H9 (cell line): ENCODE measurements at regions not wholly inside any gene's neighbourhood (a gene's known extent, or its start where the extent isn't known, plus 50 kb on each side); places are given as distances from the start of the nearest gene placed in this dataset.

Experiments used
- DNase-seq: peaks from one replicate; pipeline ENCODE4 v3.0.0-alpha.2; 2017
- H2AFZ ChIP-seq: one replicate; pipeline ENCODE4 v1.6.1; 2013; ENCODE audit warnings: mild to moderate bottlenecking, low read length, control low read depth, moderate library complexity
- H2AK5ac ChIP-seq: 2 replicates; pipeline ENCODE4 v1.6.1; 2013; ENCODE audit warnings: low read length, control low read depth, mixed read lengths; ENCODE audit not compliant: insufficient read length
- H2BK120ac ChIP-seq: one replicate; pipeline ENCODE4 v1.6.1; 2013; ENCODE audit warnings: low read depth, mild to moderate bottlenecking, low read length, control low read depth, inconsistent platforms; ENCODE audit not compliant: poor library complexity, severe bottlenecking
- H2BK12ac ChIP-seq: 2 replicates; pipeline ENCODE4 v1.6.1; 2013; ENCODE audit warnings: low read length, control low read depth, mixed read lengths, low read depth; ENCODE audit not compliant: insufficient read length
- H2BK15ac ChIP-seq: 2 replicates; pipeline ENCODE4 v1.6.1; 2013; ENCODE audit warnings: low read depth, low read length, control low read depth
- H2BK20ac ChIP-seq: one replicate; pipeline ENCODE4 v1.6.1; 2013; ENCODE audit warnings: low read depth, mild to moderate bottlenecking, low read length, control low read depth, inconsistent platforms; ENCODE audit not compliant: poor library complexity, severe bottlenecking
- H2BK5ac ChIP-seq: 2 replicates; pipeline ENCODE4 v1.6.1; 2013; ENCODE audit warnings: low read length, control low read depth, mixed read lengths; ENCODE audit not compliant: insufficient read length
- H3K14ac ChIP-seq: 2 replicates; pipeline ENCODE4 v1.6.1; 2013; ENCODE audit warnings: low read length, control low read depth; ENCODE audit not compliant: insufficient read depth
- H3K18ac ChIP-seq: 2 replicates; pipeline ENCODE4 v1.6.1; 2013; ENCODE audit warnings: low read depth, mild to moderate bottlenecking, mixed read lengths, low read length, control low read depth; ENCODE audit not compliant: insufficient read length
- H3K23ac ChIP-seq: 2 replicates; pipeline ENCODE4 v1.6.1; 2013; ENCODE audit warnings: low read length, control low read depth, mixed read lengths, low read depth; ENCODE audit not compliant: insufficient read length
- H3K23me2 ChIP-seq: 2 replicates; pipeline ENCODE4 v1.6.1; 2013; ENCODE audit warnings: low read depth, mild to moderate bottlenecking, mixed read lengths, low read length, control low read depth; ENCODE audit not compliant: insufficient read length, poor library complexity, severe bottlenecking
- H3K27ac ChIP-seq: 2 replicates; pipeline ENCODE4 v1.5.1; 2013; ENCODE audit warnings: low read length, control low read depth, mixed read lengths, low read depth; ENCODE audit not compliant: insufficient read length
- H3K27me3 ChIP-seq: 2 replicates; pipeline ENCODE4 v1.6.1; 2013; ENCODE audit warnings: low read length, control low read depth, inconsistent platforms; ENCODE audit not compliant: insufficient read depth
- H3K4ac ChIP-seq: 2 replicates; pipeline ENCODE4 v1.6.1; 2013; ENCODE audit warnings: low read depth, mild to moderate bottlenecking, control low read depth, inconsistent platforms, low read length, moderate library complexity
- H3K4me1 ChIP-seq: 2 replicates; pipeline ENCODE4 v1.6.1; 2013; ENCODE audit warnings: low read length, control low read depth, inconsistent platforms; ENCODE audit not compliant: insufficient read depth
- H3K4me2 ChIP-seq: 2 replicates; pipeline ENCODE4 v1.6.1; 2013; ENCODE audit warnings: low read length, control low read depth, mixed read lengths; ENCODE audit not compliant: insufficient read length, insufficient read depth
- H3K56ac ChIP-seq: 2 replicates; pipeline ENCODE4 v1.6.1; 2013; ENCODE audit warnings: low read depth, mild to moderate bottlenecking, mixed read lengths, low read length, control low read depth; ENCODE audit not compliant: insufficient read length
- H3K79me1 ChIP-seq: 2 replicates; pipeline ENCODE4 v1.6.1; 2013; ENCODE audit warnings: low read depth, mild to moderate bottlenecking, moderate library complexity, low read length, control low read depth, inconsistent platforms; ENCODE audit not compliant: insufficient read depth, poor library complexity, severe bottlenecking
- H3K79me2 ChIP-seq: 2 replicates; pipeline ENCODE4 v1.6.1; 2013; ENCODE audit warnings: low read length, control low read depth, inconsistent platforms; ENCODE audit not compliant: insufficient read depth
- H3K9ac ChIP-seq: 2 replicates; pipeline ENCODE4 v1.6.1; 2013; ENCODE audit warnings: low read length, control low read depth, mixed read lengths; ENCODE audit not compliant: insufficient read length; ENCODE audit errors: extremely low read depth
- H3K9me3 ChIP-seq: one replicate; pipeline ENCODE4 v1.6.1; 2013; ENCODE audit warnings: low read depth, low read length, inconsistent platforms; ENCODE audit not compliant: control insufficient read depth
- H3T11ph ChIP-seq: one replicate; pipeline ENCODE4 v1.6.1; 2013; ENCODE audit warnings: mild to moderate bottlenecking, low read length, control low read depth, inconsistent platforms
- H4K20me1 ChIP-seq: one replicate; pipeline ENCODE4 v1.6.1; 2013; ENCODE audit not compliant: control insufficient read depth, insufficient read length, insufficient read depth
- H4K5ac ChIP-seq: 2 replicates; pipeline ENCODE4 v1.6.1; 2013; ENCODE audit warnings: low read depth, mild to moderate bottlenecking, mixed read lengths, low read length, control low read depth; ENCODE audit not compliant: insufficient read length
- H4K8ac ChIP-seq: replicated peaks from 2 replicates; pipeline ENCODE4 v1.6.1; 2013; ENCODE audit warnings: low read length, control low read depth, mixed read lengths, low read depth; ENCODE audit not compliant: insufficient read length
- H4K91ac ChIP-seq: 2 replicates; pipeline ENCODE4 v1.6.1; 2013; ENCODE audit warnings: low read depth, mild to moderate bottlenecking, moderate library complexity, mixed read lengths, low read length, control low read depth; ENCODE audit not compliant: insufficient read length
- H3K27ac Mint-ChIP-seq, 3 experiments: 2 replicates in 2 of 3; 3 replicates in 1 of 3; pipeline ENCODE4 v1.8.0; 2020 to 2021; ENCODE audit warnings: mixed read lengths in 3 of 3, mild to moderate bottlenecking in 1 of 3, moderate library complexity in 1 of 3
- H3K27me3 Mint-ChIP-seq: 2 replicates; pipeline ENCODE4 v1.8.0; 2021; ENCODE audit warnings: low read depth, mild to moderate bottlenecking, moderate library complexity, mixed read lengths
- H3K36me3 Mint-ChIP-seq, 3 experiments: 2 replicates in 2 of 3; 3 replicates in 1 of 3; pipeline ENCODE4 v1.8.0; 2020 to 2021; ENCODE audit warnings: low read depth in 3 of 3, mixed read lengths in 3 of 3; ENCODE audit not compliant: insufficient read depth in 1 of 3
- H3K4me1 Mint-ChIP-seq, 2 experiments: 2 replicates each; pipeline ENCODE4 v1.8.0; 2020; ENCODE audit warnings: mixed read lengths in 2 of 2
- H3K4me3 Mint-ChIP-seq, 2 experiments: 2 replicates in 1 of 2; 3 replicates in 1 of 2; pipeline ENCODE4 v1.8.0; 2020 to 2021; ENCODE audit warnings: mild to moderate bottlenecking in 2 of 2, mixed read lengths in 2 of 2, moderate library complexity in 1 of 2
- H3K9me3 Mint-ChIP-seq, 2 experiments: 2 replicates in 1 of 2; 3 replicates in 1 of 2; pipeline ENCODE4 v1.8.0; 2020; ENCODE audit warnings: mild to moderate bottlenecking in 2 of 2, mixed read lengths in 2 of 2, moderate library complexity in 1 of 2
- CTCF ChIP-seq: fragments of 200-600 bp; sonication (generic); conservative IDR thresholded peaks from 3 replicates; pipeline ENCODE4 v1.8.0; 2021; ENCODE audit warnings: antibody characterized with exemption, mild to moderate bottlenecking
- WGBS: extraction: QIAGEN DNeasy Blood & Tissue Kit; methylation state at CpG from one replicate; pipeline ENCODE4 v1.1.7; 2013; ENCODE audit warnings: missing lambda C conversion rate, low lambda C conversion rate, mixed read lengths; ENCODE audit not compliant: insufficient read length; ENCODE audit errors: extremely low coverage; 5-methylcytosine and 5-hydroxymethylcytosine counted together

DNA sequence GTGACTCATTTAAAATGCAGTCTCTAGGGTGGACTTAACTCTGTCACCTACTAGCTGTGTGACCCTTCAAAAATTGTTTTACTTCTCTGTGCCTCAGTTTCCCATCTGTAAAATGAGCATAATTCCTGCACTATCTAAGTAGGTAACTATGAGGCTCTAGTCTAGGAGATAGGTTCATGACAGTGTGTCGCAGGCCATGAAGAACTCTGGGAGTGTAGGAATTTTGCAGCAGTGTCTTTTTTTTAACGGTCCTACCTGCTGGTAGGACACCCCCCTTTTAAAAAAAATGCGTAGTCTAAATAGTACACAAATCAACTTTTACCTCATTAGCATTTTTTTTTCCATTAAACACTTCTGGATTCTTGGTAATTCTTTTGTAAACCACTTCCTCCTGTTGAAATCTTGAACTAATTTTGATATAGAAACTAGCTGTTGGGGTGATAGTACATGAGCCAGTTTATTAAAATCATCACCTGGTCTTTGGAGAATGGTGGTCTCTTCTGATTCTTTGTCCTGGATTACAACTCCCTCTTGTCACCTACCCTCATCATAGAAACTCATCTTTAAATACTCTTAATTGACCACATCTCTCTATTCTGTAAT, 86.0 kb upstream of the SLC38A2 start:
- no peak overlapping the region for H2BK15ac ChIP-seq
- H4K5ac ChIP-seq, result no peak overlapping the region
- no peaks in the 10 kb centered on the region for H3K27me3 ChIP-seq
- H3T11ph ChIP-seq, result no peak overlapping the region
- H3K23ac ChIP-seq, result no peak overlapping the region
- no peak overlapping the region; a peak in 1 of 7 replicates for H3K27ac Mint-ChIP-seq
- H3K18ac ChIP-seq, result no peak overlapping the region
- no peak overlapping the region for H3K9ac ChIP-seq
- no peak overlapping the region for H2BK20ac ChIP-seq
- no peak overlapping the region for H2AFZ ChIP-seq
- no CpG with 5 or more reads among the region's 3 CpGs for WGBS
- H3K27me3 Mint-ChIP-seq, result no peaks in the 10 kb centered on the region
- H3K56ac ChIP-seq, result no peak overlapping the region
- no peak overlapping the region for H2AK5ac ChIP-seq
- H3K79me1 ChIP-seq, result no peaks in the 10 kb centered on the region
- no peaks in the 10 kb centered on the region; a peak in 2 of 7 replicates for H3K36me3 Mint-ChIP-seq
- H3K14ac ChIP-seq, result no peak overlapping the region
- H3K4me1 ChIP-seq, result peaks cover 8% of the 10 kb centered on the region
- no peaks in the 10 kb centered on the region for H3K79me2 ChIP-seq
- no peak for TF ChIP-seq CTCF
- no peaks in the 10 kb centered on the region for H4K20me1 ChIP-seq
- peaks cover 15 to 25% of the 10 kb centered on the region in 2 experiments for H3K4me1 Mint-ChIP-seq
- DNase-seq, result no peak
- H3K4ac ChIP-seq, result no peak overlapping the region
- no peak overlapping the region for H3K4me2 ChIP-seq
- no peak overlapping the region for H2BK120ac ChIP-seq
- no peak overlapping the region for H3K27ac ChIP-seq
- H4K8ac ChIP-seq, result no peak overlapping the region
- no peaks in the 10 kb centered on the region for H3K23me2 ChIP-seq
- no peak overlapping the region for H4K91ac ChIP-seq
- no peak overlapping the region for H2BK12ac ChIP-seq
- H3K9me3 ChIP-seq, result no peaks in the 10 kb centered on the region
- H2BK5ac ChIP-seq, result no peak overlapping the region
- H3K4me3 Mint-ChIP-seq, result no peak overlapping the region
- H3K9me3 Mint-ChIP-seq, result no peaks in the 10 kb centered on the region
